ENCODE measurements at regions not wholly inside any gene's neighbourhood (a gene's known extent, or its start where the extent isn't known, plus 50 kb on each side); places are given as distances from the start of the nearest gene placed in this dataset.

GRCh38 chr12:66035288-66035966, 95.1 kb downstream of the LLPH start (continued):
- no peak for TF ChIP-seq EGR1 (IDR thresholded peaks at IDR 0.05; ENCODE audit: borderline replicate concordance in 1 of 2, low read depth in 2 of 2, low read length in 2 of 2)
- TF ChIP-seq USF1 (IDR thresholded peaks at IDR 0.05; ENCODE audit: borderline replicate concordance, extremely low read length, insufficient read depth, low read depth, low read length): no peak
- TF ChIP-seq SMAD1 (IDR thresholded peaks at IDR 0.05; ENCODE audit: low read depth, partially characterized antibody): no peak
- no peak for TF ChIP-seq BMI1 (IDR thresholded peaks at IDR 0.05; ENCODE audit: borderline replicate concordance)
- peak in 2 of 3 experiments; percentile 28 to 34; a peak in 3 of 6 replicates for TF ChIP-seq CTCF (IDR thresholded peaks at IDR 0.05 in 2 of 3, conservative IDR thresholded peaks at IDR 0.05 in 1 of 3; ENCODE audit: control insufficient read depth in 2 of 3, extremely low read depth in 1 of 3, insufficient read depth in 1 of 3, low read depth in 3 of 3, low read length in 3 of 3)
- no peak for TF ChIP-seq ZNF592 (IDR thresholded peaks at IDR 0.05)
